ENCODE measurements at regions not wholly inside any gene's neighbourhood (a gene's known extent, or its start where the extent isn't known, plus 50 kb on each side); places are given as distances from the start of the nearest gene placed in this dataset.

GRCh38 chr11:26801601-26802000 is 79.7 kb upstream of the SLC5A12 start:
- TF ChIP-seq POLR2A (IDR thresholded peaks at IDR 0.05) (no peak), CTCF (IDR thresholded peaks at IDR 0.05) (no peak), POLR2AphosphoS5 (IDR thresholded peaks at IDR 0.05) (no peak)

Data from prostate gland (tissue), 2 donors.